A673 (cell line): ENCODE measurements at regions not wholly inside any gene's neighbourhood (a gene's known extent, or its start where the extent isn't known, plus 50 kb on each side); places are given as distances from the start of the nearest gene placed in this dataset.

Source experiments
- EZH2 ChIP-seq: fragments of 200-600 bp; sonication (generic); IDR thresholded peaks from 2 replicates; pipeline ENCODE4 v1.6.1; 2017; ENCODE audit warnings: borderline replicate concordance, low read depth, mild to moderate bottlenecking, mixed read lengths, antibody characterized with exemption, low read length; ENCODE audit not compliant: poor library complexity, severe bottlenecking
- TF ChIP-seq, protein P1 (sequence below): fragments of 300-800, 200-600 bp; sonication (generic); conservative IDR thresholded peaks from 2 replicates; pipeline ENCODE4 v1.5.1; 2017; ENCODE audit warnings: low read depth, mild to moderate bottlenecking, antibody characterized with exemption, low read length, moderate library complexity, mixed read lengths

DNA sequence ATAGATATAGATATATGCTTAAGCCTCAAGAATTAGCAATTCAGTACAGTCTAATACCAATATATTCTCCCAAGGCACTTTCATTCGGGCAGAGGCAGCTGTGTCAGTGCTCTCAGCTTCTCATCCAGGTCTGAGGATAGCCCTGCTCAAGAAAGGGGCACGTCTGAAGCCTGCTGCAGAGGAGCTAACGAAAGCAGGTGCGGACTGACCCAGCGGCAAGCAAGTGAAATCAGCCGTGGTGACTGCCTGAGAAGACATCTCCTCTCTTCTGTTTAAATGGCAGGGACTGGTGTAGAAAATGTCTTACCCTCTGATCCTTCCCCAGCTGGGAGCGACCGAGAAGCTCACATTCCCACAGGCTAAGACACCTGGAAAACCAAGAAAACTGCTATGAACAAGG, 468.6 kb downstream of the BRD1 start:
- TF ChIP-seq EZH2: no peak
- TF ChIP-seq, protein P1, sequence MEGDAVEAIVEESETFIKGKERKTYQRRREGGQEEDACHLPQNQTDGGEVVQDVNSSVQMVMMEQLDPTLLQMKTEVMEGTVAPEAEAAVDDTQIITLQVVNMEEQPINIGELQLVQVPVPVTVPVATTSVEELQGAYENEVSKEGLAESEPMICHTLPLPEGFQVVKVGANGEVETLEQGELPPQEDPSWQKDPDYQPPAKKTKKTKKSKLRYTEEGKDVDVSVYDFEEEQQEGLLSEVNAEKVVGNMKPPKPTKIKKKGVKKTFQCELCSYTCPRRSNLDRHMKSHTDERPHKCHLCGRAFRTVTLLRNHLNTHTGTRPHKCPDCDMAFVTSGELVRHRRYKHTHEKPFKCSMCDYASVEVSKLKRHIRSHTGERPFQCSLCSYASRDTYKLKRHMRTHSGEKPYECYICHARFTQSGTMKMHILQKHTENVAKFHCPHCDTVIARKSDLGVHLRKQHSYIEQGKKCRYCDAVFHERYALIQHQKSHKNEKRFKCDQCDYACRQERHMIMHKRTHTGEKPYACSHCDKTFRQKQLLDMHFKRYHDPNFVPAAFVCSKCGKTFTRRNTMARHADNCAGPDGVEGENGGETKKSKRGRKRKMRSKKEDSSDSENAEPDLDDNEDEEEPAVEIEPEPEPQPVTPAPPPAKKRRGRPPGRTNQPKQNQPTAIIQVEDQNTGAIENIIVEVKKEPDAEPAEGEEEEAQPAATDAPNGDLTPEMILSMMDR: no peak
